ENCODE measurements at regions not wholly inside any gene's neighbourhood (a gene's known extent, or its start where the extent isn't known, plus 50 kb on each side); places are given as distances from the start of the nearest gene placed in this dataset.

DNA sequence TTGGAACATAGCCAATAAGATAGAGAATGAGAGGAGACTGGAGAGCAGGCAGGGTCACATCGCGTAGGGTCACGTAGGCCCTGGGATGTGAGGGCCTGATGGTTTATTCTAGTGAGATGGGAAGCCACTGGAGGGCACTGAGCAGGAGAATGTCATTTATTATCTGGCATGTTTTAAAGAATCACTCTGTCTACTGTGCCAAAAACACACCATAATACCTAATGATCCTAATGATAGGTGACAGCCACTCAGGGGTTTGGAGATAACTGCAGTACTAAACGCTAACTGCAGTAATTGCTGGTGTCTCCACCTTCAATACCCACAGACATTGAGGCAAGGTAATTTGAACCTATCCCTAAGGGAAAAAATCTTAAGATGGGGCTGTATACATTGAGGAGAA lies 185.4 kb downstream of the TTLL7 start:
- FAIRE-seq (no peak), DNase-seq (ENCODE audit: insufficient read length, low spot score) (no peak)

DNA sequence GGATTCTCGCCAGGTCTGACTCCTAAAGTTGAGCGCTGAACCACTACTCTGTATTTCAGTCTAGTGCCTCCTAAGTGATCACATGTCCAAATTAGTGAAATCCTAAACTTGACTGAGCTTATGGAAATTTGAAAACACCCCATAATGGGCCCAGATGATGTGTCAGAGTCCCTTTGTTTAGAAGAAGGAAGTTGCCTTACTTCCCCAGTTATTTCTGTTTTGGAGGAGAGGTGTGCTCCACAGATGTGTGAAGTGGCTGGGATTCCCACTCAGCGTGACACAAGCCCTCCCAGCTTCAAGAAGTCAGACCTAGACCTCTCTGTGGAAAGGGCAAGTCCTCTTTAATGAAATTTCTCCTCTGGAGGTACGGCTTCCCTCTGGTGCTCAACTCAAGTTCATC lies 188.8 kb downstream of the TTLL7 start:
- no peak for FAIRE-seq
- no peak for DNase-seq (ENCODE audit: insufficient read length, low spot score)

DNA sequence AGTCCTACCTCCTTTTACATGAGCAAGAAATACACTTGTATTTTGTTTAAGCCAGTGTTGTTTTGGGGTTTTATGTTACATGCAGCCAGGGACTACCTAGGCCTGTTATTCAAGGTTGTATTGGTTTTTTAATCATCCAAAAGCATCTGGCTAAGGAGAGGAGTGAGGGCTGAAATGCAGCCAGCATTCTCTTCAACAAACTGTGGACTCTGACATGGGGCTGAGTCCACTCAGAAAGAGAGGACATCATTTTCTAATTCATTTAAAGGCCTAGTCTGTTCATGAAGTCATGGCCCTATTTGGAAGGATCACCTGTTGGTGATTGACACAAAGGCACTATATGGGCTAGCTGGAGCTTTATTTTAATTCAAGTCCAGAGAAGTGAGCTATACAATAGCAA lies 190.4 kb downstream of the TTLL7 start:
- no peak for DNase-seq (ENCODE audit: insufficient read length, low spot score)
- FAIRE-seq, result no peak

DNA sequence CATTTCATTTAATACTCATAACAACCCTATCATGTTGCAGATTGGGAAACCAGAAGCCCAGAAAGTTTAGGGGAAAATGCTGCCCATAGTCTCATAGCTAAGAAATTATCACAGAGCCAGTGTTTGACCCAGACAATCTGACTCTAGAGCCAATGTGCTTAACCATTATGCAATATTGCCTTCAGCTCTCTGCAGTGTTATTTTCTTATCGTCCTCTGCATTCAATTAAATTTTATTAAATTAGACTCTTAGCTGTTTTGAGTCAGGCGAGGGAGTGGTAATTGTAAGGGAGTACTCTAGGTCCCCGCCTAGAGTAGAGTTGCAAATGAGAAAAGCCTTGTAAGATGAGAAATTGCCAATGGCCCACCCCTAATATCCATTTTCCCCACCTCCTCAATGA lies 191.1 kb downstream of the TTLL7 start:
- DNase-seq (ENCODE audit: insufficient read length, low spot score) (no peak), FAIRE-seq (no peak)

DNA sequence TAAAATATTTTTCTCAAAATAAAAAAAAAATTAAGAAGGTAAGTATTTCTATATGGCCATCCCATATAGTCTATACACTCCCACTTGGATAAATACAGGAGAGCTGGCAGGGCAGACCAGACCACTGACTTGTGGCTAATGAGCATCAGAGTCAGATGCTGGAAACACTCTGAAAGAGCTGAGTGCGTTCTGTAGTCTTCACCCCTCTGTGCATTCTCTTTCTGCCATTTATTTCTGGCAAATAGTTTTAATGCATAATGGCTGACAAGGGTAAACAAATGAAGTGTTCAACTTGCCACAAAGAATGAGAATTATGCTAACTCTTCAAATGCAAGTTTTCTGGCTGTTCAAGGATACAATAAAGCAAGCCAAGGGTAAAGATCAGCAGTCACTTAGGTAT lies 191.7 kb downstream of the TTLL7 start:
- FAIRE-seq (no peak), DNase-seq (ENCODE audit: insufficient read length, low spot score) (no peak)

DNA sequence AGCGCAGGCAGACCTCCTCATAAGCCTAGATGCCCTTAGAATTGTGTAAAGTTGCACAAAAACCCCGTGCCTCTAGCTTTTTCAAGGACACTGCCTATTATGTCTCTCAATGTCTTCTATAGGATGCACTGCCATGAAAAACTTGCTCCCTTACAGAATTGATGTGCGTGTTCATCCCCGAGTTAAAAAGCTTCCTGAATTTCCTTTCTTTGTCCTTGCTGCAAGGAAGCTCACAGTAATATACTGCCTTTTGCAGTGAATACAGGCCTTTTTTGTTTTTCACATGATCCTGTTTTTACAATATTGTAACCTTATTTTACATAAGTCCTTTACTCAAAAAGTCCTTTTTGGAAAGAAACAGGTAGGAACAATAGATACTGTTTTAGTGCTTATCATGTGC lies 193.0 kb downstream of the TTLL7 start:
- no peak for FAIRE-seq

DNA sequence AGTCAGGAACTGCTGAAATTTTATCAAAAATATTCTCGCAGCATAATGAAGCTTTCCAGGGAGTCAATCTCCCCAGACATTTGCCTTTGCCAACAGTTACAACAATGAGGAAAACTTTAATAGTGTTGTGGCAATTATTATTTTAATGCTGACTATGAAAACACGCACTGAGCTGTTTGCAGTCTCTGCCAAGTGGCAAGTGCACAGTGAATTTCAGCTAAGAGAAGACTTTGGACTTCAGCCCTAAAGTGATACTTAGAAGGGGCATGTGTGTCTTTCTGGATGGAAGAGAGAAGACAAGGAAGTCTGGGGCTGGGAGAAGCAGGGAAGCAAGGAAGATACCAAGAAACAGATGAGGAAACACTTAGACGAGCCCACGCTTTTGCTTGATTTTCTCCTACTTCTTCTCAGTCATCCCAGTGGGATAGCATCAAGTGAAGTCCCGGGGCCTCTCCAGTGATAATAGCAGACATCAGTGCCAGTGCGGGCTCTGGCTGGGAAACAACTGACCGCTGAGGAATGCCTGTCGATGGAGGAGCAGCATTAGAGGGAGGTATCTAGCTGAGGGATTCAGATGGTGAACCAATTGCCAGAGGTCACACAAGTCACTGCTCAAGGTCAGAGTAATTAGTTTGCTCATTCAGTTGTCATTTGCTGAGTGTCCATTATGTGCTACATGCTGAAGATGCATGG lies 196.3 kb downstream of the TTLL7 start:
- DNase-seq (ENCODE audit: insufficient read length, low spot score) (no peak), FAIRE-seq (no peak)

More for the DNA sequence above, 193.0 kb downstream of the TTLL7 start:
- DNase-seq (ENCODE audit: insufficient read length, low spot score), result no peak

DNA sequence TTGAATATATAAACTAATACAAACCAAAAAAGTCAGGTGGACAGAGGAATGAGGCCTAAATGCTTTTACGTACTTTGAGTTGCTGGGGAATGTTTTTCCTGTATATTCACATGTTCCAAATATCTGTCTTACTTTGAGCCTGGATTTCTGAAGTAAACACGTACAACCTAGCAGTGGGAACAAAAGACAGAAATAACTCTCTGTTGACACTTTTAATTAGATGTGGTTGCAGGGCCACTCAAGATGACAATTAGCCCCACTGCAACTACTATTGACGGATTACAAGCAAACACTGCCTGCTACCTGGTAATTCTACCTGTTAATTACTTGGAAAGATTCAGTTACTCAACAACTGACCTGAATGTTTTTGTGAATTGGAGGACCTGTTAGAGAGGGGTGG lies 196.9 kb downstream of the TTLL7 start:
- DNase-seq (ENCODE audit: insufficient read length, low spot score), result no peak
- no peak for FAIRE-seq

DNA sequence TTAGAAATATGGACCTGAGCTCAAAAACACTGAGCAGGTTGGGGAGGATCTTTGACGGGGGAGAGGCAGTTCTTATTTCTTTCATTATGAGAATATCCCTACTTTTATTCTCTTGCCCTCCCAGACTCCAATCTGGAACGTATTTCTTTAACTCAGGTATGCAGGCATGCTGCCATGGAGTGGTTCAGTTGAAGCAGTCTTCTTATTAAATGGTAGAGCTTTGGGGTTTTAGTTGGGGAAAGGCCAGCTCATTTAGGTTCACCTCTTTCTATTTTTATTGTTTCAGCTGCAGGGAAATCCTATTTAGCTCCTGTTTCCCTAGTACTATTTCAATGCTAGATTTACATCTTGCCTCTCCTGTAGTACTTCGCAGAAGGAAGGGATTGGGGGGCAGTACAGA lies 198.9 kb downstream of the TTLL7 start:
- DNase-seq (ENCODE audit: insufficient read length, low spot score) (no peak), FAIRE-seq (no peak)

DNA sequence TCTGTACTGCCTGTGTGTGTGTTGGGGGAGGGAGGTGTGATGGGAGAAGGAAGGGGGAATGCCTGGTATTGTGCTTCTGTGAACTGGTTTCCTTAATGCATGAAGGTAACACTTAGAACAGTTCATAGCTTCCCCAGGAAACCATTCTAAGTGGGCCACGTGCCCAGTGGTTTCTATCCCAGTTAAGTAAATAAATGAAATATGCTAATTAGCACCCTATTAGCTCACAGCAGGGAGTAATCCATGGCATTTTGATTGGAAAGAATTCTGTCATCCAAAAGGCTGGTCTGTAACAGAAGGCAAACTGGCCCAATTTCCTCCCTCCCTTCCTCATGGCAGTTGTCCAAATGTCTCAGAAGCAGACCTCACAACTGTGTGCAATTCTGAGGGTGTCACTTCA lies 199.3 kb downstream of the TTLL7 start:
- FAIRE-seq (no peak), DNase-seq (ENCODE audit: insufficient read length, low spot score) (no peak)

DNA sequence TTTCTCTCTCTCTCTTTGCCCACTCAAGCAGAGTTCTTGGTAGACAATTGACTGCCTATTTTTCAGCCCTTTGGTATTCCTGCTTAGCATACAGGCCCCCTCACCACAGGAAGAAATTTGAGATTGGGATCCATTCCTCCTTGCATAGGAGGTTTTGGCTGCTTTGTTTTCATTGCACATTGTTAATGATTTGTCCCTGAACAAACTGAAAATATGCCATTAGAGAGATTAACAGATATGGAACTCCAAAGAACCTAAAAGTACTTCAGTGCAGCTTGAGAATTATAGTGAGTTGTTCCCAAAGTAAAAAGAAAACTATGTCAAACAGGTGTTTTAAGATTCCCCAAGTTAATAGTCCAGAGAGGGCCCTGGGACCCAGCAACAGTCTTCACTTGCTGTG lies 200.0 kb downstream of the TTLL7 start:
- DNase-seq (ENCODE audit: insufficient read length, low spot score) (no peak), FAIRE-seq (no peak)

DNA sequence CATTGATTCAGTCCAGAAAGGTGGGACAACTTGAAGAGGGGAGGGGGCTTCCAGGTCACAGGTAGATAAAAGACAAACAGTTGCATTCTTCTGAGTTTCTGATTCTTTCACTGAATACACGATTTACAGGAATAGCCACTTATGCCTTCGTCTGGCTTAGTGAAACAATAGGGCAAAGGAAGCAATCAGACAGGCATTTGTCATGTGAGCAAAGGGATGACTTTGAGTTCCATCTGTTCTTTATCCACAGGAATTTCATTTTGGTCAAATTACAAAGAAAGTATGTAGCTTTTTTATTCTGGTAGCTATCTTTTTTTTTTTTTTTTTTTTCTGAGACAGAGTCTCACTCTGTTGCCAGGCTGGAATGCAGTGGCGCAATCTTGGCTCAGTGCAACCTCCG lies 202.5 kb downstream of the TTLL7 start:
- DNase-seq (ENCODE audit: insufficient read length, low spot score) (no peak), FAIRE-seq (no peak)

DNA sequence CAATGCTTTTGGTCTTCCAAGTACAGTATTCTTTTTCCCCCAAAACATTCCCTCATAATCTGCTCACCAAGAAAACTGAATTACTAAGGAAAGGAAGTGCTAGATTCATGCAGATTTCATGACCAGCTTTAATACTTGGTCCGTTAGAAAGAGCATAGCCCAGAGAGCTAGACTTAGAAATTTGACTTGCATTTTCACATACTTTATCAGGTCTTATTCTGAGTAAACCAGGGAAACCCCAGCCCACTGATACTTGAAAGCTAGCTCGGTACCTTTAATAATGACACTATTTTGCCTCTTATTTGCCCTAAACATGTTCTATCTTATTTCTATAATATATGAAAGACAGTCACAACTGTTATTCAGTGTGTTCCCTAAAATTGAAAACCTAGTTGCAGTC lies 204.5 kb downstream of the TTLL7 start:
- DNase-seq (ENCODE audit: insufficient read length, low spot score) (no peak), FAIRE-seq (no peak)

DNA sequence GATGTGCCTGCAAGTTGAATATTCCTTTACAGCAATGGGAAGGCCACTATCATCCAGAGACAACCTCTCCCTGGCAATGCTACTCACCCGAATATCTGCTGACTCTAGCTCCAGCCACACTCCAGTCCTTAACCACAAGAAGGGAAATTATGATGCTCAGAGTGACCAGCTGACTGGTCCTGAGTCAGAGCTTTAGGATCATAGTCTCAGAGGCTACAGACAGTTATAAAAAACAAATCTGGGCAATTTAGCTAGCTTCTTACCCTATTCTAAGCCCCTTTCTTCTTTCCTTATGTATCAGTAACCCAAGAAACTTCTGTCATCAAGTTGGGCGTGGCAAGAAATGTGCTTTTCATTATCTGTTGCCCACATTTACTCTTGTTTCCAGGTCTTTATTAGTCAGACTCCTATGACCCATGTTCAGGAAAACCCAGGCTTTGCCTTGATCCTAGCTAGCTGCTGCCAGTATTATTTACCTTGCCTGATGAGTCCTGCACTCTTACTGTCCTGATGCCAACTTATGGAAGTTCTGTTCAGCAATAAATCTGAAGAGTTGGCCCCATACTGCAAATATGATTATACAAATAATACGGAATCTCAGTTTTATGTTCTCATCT lies 207.0 kb downstream of the TTLL7 start:
- FAIRE-seq (no peak), DNase-seq (ENCODE audit: insufficient read length, low spot score) (no peak)

DNA sequence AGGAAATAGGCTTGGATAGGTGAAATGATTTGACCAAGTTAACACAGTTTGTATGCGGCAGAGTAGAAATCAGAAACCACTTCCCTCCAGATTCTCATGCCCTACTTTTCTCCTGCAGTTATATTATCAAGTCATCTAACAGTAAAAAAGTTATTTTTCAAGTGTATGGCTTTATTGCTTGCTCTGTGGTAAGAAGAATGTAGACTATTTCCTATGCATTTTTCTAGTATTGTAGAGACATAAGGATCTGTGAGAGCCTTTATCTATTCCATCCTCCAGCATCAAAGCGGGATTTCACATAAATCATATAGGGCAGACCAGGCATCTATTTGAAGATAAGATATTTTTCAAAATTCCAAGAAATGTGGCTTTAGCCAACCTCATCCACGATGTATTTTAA lies 208.5 kb downstream of the TTLL7 start:
- no peak for DNase-seq (ENCODE audit: insufficient read length, low spot score)
- FAIRE-seq, result no peak

DNA sequence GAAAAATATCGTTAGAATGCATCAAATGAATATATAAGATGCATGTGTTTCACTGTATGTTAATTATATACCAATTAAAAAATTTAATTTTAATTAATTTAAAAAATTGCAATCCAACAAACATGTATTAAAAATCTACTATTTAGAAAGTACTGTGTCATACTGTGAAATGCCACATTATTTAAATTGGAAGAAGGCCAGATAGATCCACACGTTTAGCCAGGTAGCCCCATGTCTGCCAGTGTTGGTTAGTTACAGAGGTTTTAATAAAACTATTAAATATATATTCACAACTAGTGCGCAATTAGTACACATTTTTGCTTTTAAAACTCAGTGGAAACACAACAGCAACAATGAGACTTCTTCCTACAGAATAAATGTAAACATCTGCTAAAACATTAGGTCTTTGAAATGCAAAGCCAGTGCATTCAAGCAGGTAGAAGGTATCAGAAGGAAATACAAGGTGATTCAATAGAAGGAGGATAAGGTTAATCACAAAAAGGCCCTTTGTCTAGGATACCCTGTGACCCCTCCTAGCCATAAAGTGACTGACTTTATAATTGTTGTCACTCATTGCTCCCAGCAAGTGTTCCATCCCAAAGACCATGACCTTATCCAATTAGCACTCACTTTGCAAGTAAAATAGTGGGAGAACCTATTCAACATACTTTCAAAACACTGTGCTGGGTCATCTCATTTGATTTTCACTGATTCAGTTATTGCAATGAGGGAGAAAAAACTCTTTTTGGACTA lies 211.5 kb downstream of the TTLL7 start:
- DNase-seq (ENCODE audit: insufficient read length, low spot score) (no peak), FAIRE-seq (no peak)

DNA sequence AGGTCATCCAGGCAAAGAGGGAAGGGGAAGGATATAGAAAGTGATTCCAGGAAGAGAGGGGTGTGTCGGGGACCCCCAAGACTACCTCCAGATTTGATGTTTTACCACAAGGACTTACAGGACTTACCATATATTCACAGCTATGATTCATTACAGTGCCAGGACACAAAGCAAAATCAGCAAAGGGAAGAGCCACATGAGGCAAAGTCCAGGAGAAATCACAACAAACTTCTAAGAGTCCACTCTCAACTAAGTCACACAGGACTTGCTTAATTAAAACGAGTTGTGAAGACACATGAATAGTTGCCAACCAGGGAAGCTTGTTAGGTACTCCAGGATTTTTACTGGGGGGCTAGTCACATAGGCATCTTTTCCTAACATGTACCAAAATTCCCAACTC lies 217.3 kb downstream of the TTLL7 start:
- no peak for FAIRE-seq
- DNase-seq (ENCODE audit: insufficient read length, low spot score), result no peak

DNA sequence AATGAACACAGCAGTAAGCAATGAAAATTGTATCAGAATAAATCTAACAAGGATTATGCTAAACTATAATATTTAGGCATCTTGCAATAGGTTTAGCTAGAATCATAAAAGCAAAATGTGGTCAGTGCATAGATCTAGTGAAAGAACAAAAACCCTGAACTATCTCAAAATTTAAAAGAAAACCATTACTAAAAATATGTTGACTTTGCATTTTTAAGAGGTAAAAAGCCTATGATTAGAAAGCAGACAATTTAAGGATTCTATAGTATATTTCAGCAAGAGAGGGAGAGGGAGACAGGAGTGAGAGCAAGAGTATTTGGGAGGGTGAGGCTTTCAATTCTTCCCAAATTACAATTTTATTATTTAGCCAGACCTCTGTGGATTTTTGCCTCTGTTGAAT lies 219.4 kb downstream of the TTLL7 start:
- DNase-seq (ENCODE audit: insufficient read length, low spot score) (no peak), FAIRE-seq (no peak)

DNA sequence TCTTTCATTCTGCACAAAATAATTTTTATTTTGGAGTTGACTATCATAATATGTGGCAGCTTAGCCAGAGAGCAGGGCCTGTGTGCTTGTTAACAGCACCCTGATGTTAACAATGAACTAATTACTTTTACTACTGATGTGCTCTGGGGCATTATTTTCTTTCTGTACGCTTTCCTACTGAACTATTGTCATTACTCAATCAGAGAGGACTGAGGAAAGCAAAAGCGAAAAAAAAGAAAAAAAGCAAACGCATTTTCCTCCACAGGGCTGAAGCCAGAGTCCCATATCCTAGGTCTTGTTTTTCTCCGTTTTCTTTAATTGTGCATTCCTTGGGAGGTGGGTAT lies 221.2 kb downstream of the TTLL7 start:
- DNase-seq (ENCODE audit: insufficient read length, low spot score) (no peak), FAIRE-seq (no peak)

DNA sequence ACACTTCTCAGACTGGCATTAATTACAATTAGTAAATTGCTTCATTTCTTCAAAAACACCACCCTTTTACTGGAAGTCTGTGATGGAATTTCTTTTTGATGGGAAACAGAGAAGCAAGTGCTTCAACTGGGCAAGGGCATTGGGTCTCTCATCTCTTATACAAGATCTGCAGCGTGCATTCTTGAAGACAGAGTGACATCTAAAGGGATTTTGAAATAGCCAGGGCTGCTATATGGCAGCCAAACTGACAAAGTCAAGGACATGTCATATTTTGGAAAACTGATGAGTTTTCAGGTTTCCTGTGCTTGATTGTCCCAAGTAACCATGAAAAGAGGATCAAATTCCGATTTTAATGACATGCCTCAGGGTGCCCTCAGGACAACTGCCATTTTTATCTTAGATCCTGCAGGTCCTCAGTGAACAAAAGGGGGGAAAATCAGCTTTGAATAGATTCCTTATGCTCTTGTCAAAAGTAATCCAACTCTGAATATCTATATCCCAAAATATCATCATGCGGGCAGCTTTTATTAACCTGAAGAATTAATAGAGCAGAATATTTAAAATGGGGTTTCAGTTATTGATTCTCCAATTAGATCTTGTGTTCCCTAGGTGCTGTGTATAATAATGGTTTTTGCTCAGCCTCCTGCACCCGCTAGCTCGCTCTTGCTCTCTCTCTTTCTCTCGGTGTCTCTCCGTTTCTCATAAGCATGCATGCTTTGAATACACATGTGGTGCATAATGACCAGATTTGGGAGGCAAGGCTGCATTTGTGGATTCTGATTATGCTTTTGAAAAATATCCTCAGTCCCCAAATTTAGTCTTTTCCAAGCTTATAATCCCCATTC lies 221.8 kb downstream of the TTLL7 start:
- DNase-seq (ENCODE audit: insufficient read length, low spot score) (no peak), FAIRE-seq (no peak)

DNA sequence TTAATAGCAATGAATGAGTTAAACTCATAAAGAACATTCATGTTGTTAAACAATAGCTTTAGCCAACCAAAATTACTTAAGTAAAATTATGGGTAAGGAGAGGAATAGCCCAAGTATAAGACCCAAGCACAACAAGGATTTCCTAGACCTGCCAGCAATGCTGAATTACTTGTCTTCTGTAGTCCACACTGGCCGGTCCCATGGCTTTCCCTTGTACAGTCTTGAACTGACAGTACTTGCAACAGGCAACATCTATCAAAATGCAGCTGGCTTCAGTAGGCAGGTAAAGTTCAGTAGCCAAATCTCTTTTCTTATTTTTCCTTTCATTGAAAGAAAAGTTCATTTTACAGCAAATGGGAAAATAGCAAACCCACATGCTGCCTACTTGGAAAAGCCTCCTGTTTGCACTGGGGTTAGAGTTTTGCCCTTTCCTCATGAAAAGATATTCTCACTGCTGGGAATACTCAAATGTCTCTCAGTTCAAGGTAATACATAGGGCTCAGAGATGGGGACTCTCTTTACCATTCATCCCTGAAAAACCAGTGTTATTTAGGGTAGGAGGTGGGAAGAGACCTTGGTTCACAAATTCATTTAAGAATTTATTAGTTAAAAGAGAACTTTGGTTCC lies 222.8 kb downstream of the TTLL7 start:
- no peak for FAIRE-seq

More for the DNA sequence above, 222.8 kb downstream of the TTLL7 start:
- no peak for DNase-seq (ENCODE audit: insufficient read length, low spot score)

Data from GM19239 (cell line).